ENCODE measurements at regions not wholly inside any gene's neighbourhood (a gene's known extent, or its start where the extent isn't known, plus 50 kb on each side); places are given as distances from the start of the nearest gene placed in this dataset.
A peak's percentile ranks its signal among the peaks of the same experiment; 100 is the strongest.

DNA sequence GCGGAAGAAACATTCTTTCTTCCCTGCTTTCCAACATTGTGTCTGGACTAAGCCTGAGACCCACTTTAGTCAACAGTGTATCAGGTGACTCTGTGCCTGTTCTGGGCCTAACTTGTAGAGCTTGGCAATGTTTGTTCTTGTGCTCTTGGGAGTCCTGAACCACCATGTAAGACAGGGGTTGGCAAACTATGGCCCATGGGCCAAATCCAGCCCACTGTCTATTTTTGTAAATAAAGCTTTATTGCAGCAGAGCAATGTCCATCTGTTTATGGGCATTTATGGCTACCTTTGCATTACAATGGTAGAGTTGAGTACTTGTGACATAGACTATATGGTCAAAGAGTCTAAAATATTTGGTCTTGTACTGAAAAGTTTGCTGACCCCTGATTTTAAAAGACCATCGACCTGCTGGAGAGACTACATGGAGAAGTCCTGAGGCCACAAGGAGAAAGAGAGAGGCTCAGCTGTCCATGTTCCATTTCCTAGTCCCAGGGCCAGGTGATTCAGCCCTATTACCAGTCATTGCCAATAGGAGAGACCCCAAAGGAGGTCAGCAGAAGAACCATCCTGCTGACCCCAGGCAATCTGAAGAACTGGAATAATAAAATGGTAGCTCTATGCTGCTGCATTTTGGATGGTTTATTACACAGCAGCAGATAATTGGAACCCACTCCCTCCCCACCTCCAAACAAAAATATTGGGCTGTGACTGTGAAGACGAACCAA lies 211.3 kb downstream of the AUH start:
- H3K4me3 Mint-ChIP-seq (ENCODE audit: unreplicated experiment): no peak overlapping the region
- no peaks in the 10 kb centered on the region for H3K27me3 Mint-ChIP-seq (ENCODE audit: unreplicated experiment)
- H3K27ac Mint-ChIP-seq (ENCODE audit: unreplicated experiment): peak overlapping the region; percentile 67
- H3K4me1 Mint-ChIP-seq (ENCODE audit: unreplicated experiment): peaks cover 27% of the 10 kb centered on the region
- no peak for DNase-seq (ENCODE audit: extremely low spot score, unreplicated experiment)
- TF ChIP-seq, protein P1, sequence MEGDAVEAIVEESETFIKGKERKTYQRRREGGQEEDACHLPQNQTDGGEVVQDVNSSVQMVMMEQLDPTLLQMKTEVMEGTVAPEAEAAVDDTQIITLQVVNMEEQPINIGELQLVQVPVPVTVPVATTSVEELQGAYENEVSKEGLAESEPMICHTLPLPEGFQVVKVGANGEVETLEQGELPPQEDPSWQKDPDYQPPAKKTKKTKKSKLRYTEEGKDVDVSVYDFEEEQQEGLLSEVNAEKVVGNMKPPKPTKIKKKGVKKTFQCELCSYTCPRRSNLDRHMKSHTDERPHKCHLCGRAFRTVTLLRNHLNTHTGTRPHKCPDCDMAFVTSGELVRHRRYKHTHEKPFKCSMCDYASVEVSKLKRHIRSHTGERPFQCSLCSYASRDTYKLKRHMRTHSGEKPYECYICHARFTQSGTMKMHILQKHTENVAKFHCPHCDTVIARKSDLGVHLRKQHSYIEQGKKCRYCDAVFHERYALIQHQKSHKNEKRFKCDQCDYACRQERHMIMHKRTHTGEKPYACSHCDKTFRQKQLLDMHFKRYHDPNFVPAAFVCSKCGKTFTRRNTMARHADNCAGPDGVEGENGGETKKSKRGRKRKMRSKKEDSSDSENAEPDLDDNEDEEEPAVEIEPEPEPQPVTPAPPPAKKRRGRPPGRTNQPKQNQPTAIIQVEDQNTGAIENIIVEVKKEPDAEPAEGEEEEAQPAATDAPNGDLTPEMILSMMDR (IDR thresholded peaks at IDR 0.05): no peak
- peaks cover 2% of the 10 kb centered on the region for H3K36me3 Mint-ChIP-seq (ENCODE audit: unreplicated experiment)
- peaks cover 9% of the 10 kb centered on the region for H3K9me3 Mint-ChIP-seq (ENCODE audit: unreplicated experiment)

DNA sequence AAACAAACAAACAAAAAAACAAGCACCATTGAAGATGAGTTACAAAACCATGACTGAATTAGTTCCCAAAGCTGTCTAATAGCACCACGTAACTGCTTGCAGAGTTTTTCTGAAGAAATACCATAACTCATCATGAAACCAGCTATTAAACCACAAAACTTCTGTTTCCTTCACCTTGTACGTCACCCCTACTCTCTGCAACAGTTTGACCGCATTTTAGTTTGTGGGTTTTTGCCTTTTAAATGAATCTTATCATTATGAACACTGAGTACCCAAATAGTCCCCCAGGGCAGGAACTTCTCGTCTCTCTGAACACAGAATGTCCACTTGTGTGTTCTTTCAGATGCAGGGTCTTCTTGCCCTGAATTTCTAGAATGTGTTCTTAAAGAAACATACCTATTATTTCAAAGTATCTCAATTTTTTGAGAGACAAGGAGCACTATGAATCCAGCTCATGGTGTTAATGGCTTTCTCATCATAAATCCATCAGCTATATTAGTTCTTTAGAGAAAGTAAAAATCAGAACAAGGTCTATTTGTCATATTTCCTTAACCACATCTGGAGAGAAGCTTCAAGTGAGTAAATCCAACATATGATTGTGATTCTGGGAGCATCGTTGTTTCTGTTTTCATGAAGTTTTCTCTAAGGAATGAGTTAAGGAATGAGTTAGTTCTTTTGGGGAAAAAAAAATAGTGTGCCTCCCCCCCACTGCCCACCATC lies 210.6 kb downstream of the AUH start:
- Mint-ChIP-seq H3K9me3 (ENCODE audit: unreplicated experiment) (peaks cover 9% of the 10 kb centered on the region), H3K4me3 (ENCODE audit: unreplicated experiment) (no peak overlapping the region), H3K27me3 (ENCODE audit: unreplicated experiment) (no peaks in the 10 kb centered on the region), H3K36me3 (ENCODE audit: unreplicated experiment) (peaks cover 2% of the 10 kb centered on the region), H3K27ac (ENCODE audit: unreplicated experiment) (peak overlapping the region; percentile 67), H3K4me1 (ENCODE audit: unreplicated experiment) (peaks cover 27% of the 10 kb centered on the region)
- TF ChIP-seq, protein P1 (IDR thresholded peaks at IDR 0.05): no peak
- DNase-seq (ENCODE audit: extremely low spot score, unreplicated experiment): no peak

DNA sequence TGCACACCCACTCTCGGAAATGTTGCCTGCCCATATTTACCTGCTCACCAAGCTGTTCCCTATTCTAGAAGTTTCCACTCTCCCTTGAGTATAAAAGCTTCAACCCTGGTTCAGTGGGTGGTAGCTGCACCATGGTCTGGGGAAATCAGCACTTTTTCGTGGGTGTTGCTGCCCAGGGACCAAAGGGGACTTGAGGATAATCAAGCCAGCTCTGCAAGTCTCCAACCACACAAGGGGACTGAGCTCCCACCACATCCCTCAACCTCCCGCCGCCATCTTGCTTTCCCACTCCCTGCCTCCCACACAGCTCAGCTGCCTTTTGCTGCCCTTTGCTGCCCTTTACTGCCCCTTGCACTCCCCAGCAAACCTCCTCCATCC lies 210.0 kb downstream of the AUH start:
- Mint-ChIP-seq H3K36me3 (ENCODE audit: unreplicated experiment) (peaks cover 2% of the 10 kb centered on the region), H3K27me3 (ENCODE audit: unreplicated experiment) (no peaks in the 10 kb centered on the region), H3K9me3 (ENCODE audit: unreplicated experiment) (peaks cover 9% of the 10 kb centered on the region), H3K4me1 (ENCODE audit: unreplicated experiment) (peaks cover 27% of the 10 kb centered on the region), H3K4me3 (ENCODE audit: unreplicated experiment) (no peak overlapping the region), H3K27ac (ENCODE audit: unreplicated experiment) (peak overlapping the region; percentile 67)
- TF ChIP-seq, protein P1 (IDR thresholded peaks at IDR 0.05): no peak
- no peak for DNase-seq (ENCODE audit: extremely low spot score, unreplicated experiment)

DNA sequence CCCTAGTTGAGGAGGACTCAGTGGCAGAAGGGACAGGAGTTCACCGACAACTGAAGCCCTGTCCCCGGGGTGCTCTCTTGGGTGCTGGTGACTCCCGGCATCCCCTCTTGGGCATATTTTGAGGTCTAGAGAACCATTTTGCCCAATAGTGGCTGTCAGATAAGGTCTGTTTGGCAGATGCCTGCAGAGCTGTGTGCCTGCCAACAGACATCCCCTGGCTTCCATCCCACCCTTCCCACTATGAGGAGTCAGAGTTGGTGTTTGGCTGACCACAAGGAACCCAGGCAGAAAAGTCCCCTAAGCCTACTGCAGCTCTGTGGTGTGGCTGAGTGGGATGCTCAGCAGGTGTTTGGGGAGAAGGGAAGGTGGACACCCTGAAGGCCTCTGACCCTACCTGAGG lies 207.0 kb downstream of the AUH start:
- peaks cover 6% of the 10 kb centered on the region for H3K9me3 Mint-ChIP-seq (ENCODE audit: unreplicated experiment)
- H3K27ac Mint-ChIP-seq (ENCODE audit: unreplicated experiment): no peak overlapping the region
- peaks cover 23% of the 10 kb centered on the region for H3K4me1 Mint-ChIP-seq (ENCODE audit: unreplicated experiment)
- TF ChIP-seq, protein P1 (IDR thresholded peaks at IDR 0.05): no peak
- H3K4me3 Mint-ChIP-seq (ENCODE audit: unreplicated experiment): no peak overlapping the region
- DNase-seq (ENCODE audit: extremely low spot score, unreplicated experiment): no peak
- H3K27me3 Mint-ChIP-seq (ENCODE audit: unreplicated experiment): no peaks in the 10 kb centered on the region
- H3K36me3 Mint-ChIP-seq (ENCODE audit: unreplicated experiment): no peaks in the 10 kb centered on the region

- TF ChIP-seq, protein P1 (IDR thresholded peaks at IDR 0.05): no peak
- Mint-ChIP-seq H3K4me1 (ENCODE audit: unreplicated experiment) (peaks cover 21% of the 10 kb centered on the region), H3K36me3 (ENCODE audit: unreplicated experiment) (no peaks in the 10 kb centered on the region), H3K27me3 (ENCODE audit: unreplicated experiment) (no peaks in the 10 kb centered on the region), H3K4me3 (ENCODE audit: unreplicated experiment) (no peak overlapping the region), H3K27ac (ENCODE audit: unreplicated experiment) (no peak overlapping the region), H3K9me3 (ENCODE audit: unreplicated experiment) (peaks cover 4% of the 10 kb centered on the region)
- DNase-seq (ENCODE audit: extremely low spot score, unreplicated experiment): no peak
Observed at GRCh38 chr9:91155181-91155580, 206.5 kb downstream of the AUH start.
